HG02678 (cell line): ENCODE measurements at regions not wholly inside any gene's neighbourhood (a gene's known extent, or its start where the extent isn't known, plus 50 kb on each side); places are given as distances from the start of the nearest gene placed in this dataset.
"Not testable (repeated sequence)": the region's sequence is repeated elsewhere in the genome, so short reads cannot be mapped to it uniquely, and the experiment has no call there.

ENCODE experiments used
- ATAC-seq: cut with Tn5 transposase; IDR thresholded peaks from one replicate; pipeline ENCODE4 v1.9.1; 2021; ENCODE audit warnings: mild to moderate bottlenecking, moderate library complexity; ENCODE audit not compliant: unreplicated experiment

- ATAC-seq = no peak
These were observed 644.9 kb upstream of the DPPA4 start for GRCh38 chr3:109982201-109982600.

- no peak for ATAC-seq
These were observed 647.6 kb upstream of the DPPA4 start for GRCh38 chr3:109984976-109985375.

- no peak for ATAC-seq
These were observed 648.7 kb upstream of the DPPA4 start for GRCh38 chr3:109985943-109986555.

DNA sequence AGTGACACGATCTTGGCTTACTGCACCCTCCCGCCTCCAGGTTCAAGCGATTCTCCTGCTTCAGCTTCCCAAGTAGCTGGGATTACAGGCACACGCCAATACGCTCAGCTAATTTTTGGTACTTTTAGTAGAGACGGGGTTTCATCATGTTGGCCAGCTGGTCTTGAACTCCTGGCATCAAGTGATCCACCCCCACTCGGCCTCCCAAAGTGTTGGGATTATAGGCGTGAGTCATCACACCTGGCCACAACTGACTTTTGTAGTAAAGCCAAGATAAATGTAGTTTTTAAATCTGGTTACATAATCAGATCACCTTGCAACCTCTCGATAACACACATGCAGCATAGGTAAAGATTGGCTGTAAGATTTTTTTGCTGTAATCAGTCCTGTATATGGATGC lies 657.5 kb upstream of the DPPA4 start:
- no peak for ATAC-seq

DNA sequence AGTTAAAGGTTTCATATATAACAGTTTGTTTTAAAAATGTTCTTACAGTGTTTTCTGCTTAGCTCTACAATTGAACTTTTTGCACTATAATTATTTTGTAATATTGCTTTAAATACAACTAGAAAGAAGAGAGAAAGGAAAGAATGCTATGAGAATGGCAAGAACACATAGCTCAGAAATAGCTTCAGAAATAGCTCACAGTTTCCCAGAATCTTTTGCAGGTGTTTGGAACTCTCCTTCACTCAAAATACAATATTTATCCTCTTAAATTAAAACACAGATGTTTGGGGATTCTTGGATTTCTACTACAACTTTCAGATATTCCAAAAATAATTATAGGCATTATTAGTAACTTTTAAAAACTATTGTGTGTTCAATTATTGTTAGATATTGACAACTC lies 658.0 kb upstream of the DPPA4 start:
- ATAC-seq = no peak

DNA sequence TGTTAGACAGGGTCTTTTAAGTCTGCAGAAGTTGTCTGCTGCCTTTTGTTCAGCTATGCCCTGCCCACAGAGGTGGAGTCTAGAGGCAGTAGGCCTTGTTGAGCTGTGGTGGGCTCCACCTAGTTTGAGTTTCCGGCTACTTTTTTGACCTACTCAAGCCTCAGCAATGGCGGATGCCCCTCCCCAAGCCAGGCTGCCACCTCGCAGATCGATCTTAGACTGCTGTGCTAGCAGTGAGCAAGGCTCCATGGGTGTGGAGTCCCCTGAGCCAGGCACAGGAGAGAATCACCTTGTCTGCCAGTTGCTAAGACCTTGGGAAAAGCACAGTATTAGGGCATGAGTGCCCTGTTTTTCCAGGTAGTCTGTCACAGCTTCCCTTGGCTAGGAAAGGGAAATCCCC lies 664.6 kb upstream of the DPPA4 start:
- ATAC-seq = not testable (repeated sequence)

DNA sequence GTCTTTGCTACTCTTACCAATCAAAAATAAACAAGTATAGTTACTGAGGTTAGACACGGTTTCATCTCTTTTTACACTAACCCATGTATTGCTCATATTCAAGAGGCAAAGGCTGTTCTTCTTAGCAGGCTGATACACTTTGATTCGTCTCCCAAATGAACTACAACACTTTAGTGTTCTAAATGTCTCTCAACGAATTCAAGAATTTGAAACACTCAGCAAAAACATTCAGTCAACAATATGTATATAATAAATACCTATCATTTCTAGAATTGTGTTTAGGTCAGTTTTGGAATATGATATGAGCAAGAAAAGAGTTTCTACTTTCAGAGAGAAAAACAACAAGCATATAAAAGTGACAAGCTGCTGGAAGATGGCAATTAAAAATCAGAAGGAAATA lies 669.6 kb upstream of the DPPA4 start:
- ATAC-seq = no peak

DNA sequence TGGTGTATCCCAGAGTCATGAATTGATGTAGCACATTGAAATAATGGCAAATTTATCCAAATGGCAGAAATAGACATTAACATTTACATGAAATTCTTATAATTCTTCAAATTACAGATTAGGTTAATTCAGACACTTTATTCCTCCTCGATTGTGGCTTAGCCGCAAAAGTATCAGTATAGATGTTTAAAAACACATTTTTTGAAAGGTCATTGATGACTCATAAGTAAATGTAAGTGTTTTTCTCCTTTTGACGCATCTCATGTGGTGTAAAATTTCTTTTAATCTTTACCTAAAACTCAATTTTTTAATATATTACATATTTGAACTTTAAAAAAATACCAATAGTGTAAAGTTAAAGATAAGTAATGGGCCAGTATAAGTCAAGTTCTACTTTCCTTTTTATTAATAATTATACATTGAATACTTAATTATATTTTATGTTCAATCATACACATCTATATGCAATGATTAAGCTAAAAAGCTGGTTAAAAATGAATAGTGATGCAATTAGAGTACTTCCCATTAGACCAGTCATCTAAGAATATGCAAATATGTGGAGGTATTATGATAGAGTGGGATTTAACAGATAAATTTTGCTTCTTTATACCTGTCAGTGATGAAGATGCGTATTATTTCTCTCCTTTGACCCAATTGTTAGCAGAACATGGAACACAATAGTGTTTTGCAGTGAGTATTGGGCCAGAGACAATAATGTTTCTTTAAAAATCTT lies 678.1 kb upstream of the DPPA4 start:
- no peak for ATAC-seq

- no peak for ATAC-seq
These were observed 679.0 kb upstream of the DPPA4 start for GRCh38 chr3:110016235-110016815.

GRCh38 chr3:110017304-110017703 lies 680.0 kb upstream of the DPPA4 start:
- no peak for ATAC-seq

DNA sequence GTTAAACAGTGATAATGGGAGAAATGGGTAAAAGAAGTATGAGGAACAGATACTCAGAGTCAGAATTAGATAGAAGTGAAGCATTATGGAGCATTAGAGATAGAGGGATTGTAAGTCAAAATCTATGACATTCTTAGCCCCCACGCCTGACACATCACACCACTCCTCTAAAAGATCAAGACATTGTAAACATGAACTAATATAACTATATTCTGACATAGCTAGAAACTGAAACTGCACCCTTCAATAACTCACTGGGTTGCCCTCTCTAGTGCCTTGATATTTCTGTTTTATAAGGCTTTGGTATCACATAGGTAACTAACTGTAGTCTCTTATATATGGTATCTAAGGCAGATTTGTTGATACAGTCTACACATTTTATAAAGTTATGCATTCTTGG lies 684.3 kb upstream of the DPPA4 start:
- no peak for ATAC-seq

- not testable (repeated sequence) for ATAC-seq
These were observed 685.7 kb upstream of the DPPA4 start for GRCh38 chr3:110023022-110023421.

GRCh38 chr3:110026421-110026820 lies 689.1 kb upstream of the DPPA4 start:
- no peak for ATAC-seq

GRCh38 chr3:110027446-110028080 lies 690.2 kb upstream of the DPPA4 start:
- ATAC-seq = no peak

GRCh38 chr3:110031975-110032374 lies 694.6 kb upstream of the DPPA4 start:
- ATAC-seq = no peak

- no peak for ATAC-seq
These were observed 722.1 kb upstream of the DPPA4 start for GRCh38 chr3:110059431-110059830.

GRCh38 chr3:110062716-110063115 lies 725.4 kb upstream of the DPPA4 start:
- ATAC-seq = no peak

DNA sequence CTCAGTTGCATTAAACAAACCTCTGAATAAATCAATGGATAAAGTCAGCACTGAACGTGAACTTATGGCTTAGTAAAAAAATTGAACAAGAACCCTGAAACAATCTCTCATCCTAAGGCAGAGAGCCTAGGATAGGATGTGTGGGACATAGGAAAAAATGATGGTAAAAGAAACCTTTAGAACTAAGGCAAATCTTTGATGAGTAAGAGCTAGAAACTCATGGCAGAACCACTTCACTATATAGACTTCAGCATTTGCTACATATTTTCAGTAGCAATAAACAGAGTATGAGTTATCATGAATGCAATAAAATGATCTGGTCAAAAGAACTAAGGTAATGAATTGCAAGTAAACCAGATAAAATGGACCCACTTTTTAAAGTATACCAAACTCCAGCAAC lies 725.8 kb upstream of the DPPA4 start:
- ATAC-seq = no peak

DNA sequence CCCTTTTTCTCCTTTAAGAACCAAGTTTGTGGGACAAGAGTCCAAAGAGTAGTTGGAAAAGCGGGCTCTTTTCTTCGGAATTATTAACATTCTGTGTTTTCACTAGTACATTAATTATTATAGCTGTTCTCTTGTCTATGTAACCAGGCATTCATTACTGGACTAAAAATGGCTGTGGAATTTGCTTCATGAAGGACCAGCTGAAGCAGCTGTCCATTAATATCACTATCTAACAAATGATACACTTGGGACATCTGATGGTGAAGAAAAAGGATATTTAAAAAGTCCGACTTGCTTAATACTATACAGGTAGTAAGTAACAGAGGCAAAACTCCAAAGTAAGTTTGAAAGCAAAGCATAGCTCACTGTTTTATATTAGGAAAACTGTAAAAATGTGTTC lies 728.9 kb upstream of the DPPA4 start:
- ATAC-seq = no peak

DNA sequence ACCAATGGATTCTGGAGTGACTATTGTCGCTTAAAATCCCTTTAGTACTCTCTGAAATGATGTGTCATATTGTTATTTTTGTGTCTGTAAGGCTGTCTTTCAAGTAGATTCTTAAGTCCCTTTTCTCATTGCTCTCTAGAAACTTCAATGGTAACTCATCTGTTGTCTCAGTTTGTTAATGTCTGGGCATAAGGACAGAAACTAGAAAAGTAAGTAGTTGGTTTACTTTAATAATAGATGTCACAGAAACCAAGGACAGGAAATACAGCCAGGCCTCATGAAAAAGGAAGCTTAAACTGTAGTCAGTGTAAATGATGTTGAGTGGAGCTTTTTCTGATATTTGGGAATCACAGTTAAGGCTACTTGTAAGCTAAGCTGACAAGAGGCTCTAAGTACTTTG lies 730.2 kb upstream of the DPPA4 start:
- ATAC-seq = no peak

DNA sequence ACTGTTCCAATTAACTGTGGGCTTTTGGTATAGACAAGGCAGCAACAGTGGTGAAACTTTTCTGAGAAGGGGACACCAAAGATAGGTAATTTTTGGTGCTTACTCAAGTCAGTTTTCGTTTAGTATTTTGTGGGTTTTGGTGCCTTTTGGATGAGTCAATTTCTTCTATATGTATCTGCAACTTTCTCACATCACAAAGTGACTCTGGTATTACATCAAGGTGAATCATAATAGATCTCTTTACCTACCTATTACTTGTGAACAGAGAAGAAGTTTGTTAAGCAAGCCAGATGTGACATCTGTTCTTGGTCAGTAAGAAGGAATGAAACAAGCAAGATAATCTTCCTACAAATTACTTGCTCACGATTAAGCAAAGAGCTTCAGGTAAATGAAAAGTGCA lies 732.4 kb upstream of the DPPA4 start:
- ATAC-seq = no peak
